Endothelial cell of umbilical vein (primary cell): ENCODE measurements at regions not wholly inside any gene's neighbourhood (a gene's known extent, or its start where the extent isn't known, plus 50 kb on each side); places are given as distances from the start of the nearest gene placed in this dataset.
A peak's percentile ranks its signal among the peaks of the same experiment; 100 is the strongest.

Experiments
- EZH2 ChIP-seq: IDR thresholded peaks from 2 replicates; pipeline ENCODE4 v1.6.1; 2012; ENCODE audit warnings: borderline replicate concordance, low read depth, mild to moderate bottlenecking, moderate library complexity, low read length, inconsistent platforms; ENCODE audit not compliant: severe bottlenecking
- MAX ChIP-seq: IDR thresholded peaks from 2 replicates; pipeline ENCODE4 v1.6.1; 2011; ENCODE audit not compliant: insufficient read depth, insufficient read length
- POLR2A ChIP-seq: IDR thresholded peaks from 2 replicates; pipeline ENCODE4 v1.6.1; 2012; ENCODE audit warnings: low read depth, mild to moderate bottlenecking, control low read depth, low read length
- POLR2AphosphoS5 ChIP-seq: IDR thresholded peaks from 2 replicates; pipeline ENCODE4 v1.6.1; 2012; ENCODE audit warnings: low read depth, mild to moderate bottlenecking, control low read depth, low read length, moderate library complexity; ENCODE audit not compliant: insufficient read depth
- TF ChIP-seq, protein P1 (sequence below), 2 donors: IDR thresholded peaks; 1 replicate in 1 of 2; 2 replicates in 1 of 2; pipeline ENCODE4 v1.5.1; 2011; ENCODE audit warnings: low read length in 2 of 2, mild to moderate bottlenecking in 2 of 2, moderate library complexity in 2 of 2, control low read depth in 1 of 2, inconsistent platforms in 1 of 2, low read depth in 1 of 2; ENCODE audit not compliant: insufficient read depth in 1 of 2; ENCODE audit errors: extremely low read depth in 1 of 2

DNA sequence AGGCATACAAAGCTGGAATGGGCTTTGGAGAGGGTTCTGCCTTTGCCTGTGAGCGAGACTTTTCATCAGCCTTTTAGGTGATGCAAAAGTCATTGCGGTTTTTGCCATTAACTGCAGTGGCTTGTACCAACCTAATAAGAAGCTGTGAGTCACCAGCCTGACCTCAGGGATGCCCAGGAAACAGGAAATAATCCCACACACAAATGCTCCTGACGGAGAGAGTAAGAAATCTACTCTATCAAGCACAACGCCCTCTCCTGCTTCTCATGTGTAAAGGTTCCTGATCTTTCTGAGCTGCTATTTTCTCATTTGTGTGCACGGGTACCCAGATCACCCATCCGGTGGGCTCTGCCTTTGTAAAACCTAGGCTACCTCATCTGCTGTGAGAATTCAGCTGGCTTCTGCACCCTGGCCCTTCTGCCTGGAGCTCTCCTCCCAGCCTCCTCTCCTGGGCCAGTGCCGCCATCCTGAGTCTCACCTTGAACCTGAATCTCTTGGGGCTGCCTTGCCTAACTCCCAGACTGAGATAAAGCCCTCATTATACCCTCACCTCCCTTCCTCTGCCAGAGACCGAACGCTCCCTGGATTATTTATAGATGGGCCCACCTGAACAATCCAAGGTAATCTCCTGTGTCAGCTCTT is 299.7 kb downstream of the C16orf95 start:
- TF ChIP-seq, protein P1, sequence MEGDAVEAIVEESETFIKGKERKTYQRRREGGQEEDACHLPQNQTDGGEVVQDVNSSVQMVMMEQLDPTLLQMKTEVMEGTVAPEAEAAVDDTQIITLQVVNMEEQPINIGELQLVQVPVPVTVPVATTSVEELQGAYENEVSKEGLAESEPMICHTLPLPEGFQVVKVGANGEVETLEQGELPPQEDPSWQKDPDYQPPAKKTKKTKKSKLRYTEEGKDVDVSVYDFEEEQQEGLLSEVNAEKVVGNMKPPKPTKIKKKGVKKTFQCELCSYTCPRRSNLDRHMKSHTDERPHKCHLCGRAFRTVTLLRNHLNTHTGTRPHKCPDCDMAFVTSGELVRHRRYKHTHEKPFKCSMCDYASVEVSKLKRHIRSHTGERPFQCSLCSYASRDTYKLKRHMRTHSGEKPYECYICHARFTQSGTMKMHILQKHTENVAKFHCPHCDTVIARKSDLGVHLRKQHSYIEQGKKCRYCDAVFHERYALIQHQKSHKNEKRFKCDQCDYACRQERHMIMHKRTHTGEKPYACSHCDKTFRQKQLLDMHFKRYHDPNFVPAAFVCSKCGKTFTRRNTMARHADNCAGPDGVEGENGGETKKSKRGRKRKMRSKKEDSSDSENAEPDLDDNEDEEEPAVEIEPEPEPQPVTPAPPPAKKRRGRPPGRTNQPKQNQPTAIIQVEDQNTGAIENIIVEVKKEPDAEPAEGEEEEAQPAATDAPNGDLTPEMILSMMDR (IDR thresholded peaks at IDR 0.05; ENCODE audit: extremely low read depth in 1 of 2, insufficient read depth in 1 of 2, low read depth in 1 of 2, low read length in 2 of 2): peak; percentile 50 to 52
- TF ChIP-seq EZH2: no peak
- no peak for TF ChIP-seq POLR2A
- TF ChIP-seq POLR2AphosphoS5: peak; percentile 60
- TF ChIP-seq MAX: no peak
